ENCODE measurements at regions not wholly inside any gene's neighbourhood (a gene's known extent, or its start where the extent isn't known, plus 50 kb on each side); places are given as distances from the start of the nearest gene placed in this dataset.
A peak's percentile ranks its signal among the peaks of the same experiment; 100 is the strongest.

- Mint-ChIP-seq H3K27ac (peak overlapping the region; percentile 89 to 99 (median 94)), H3K4me1 (peaks cover 28% of the 10 kb centered on the region), H3K27me3 (ENCODE audit: low read depth) (peaks cover 4% of the 10 kb centered on the region), H3K9me3 (peaks cover 23% of the 10 kb centered on the region), H3K36me3 (ENCODE audit: low read depth) (peaks cover 13% of the 10 kb centered on the region), H3K4me3 (peak overlapping the region in 2 of 3 experiments; percentile 14 to 27)
- no peak for TF ChIP-seq CTCF (IDR thresholded peaks at IDR 0.05; ENCODE audit: unreplicated experiment in 3 of 3)
These were observed 75.2 kb upstream of the SLC14A2 start for GRCh38 chr18:45540125-45540524.

- H3K9me3 Mint-ChIP-seq = peaks cover 15% of the 10 kb centered on the region
- peaks cover 4% of the 10 kb centered on the region for H3K27me3 Mint-ChIP-seq (ENCODE audit: low read depth)
- peaks cover 13% of the 10 kb centered on the region for H3K36me3 Mint-ChIP-seq (ENCODE audit: low read depth)
- peak overlapping the region; percentile 89 to 99 (median 94) for H3K27ac Mint-ChIP-seq
- peaks cover 28% of the 10 kb centered on the region for H3K4me1 Mint-ChIP-seq
- no peak for TF ChIP-seq CTCF (IDR thresholded peaks at IDR 0.05; ENCODE audit: unreplicated experiment in 3 of 3)
- no peak overlapping the region for H3K4me3 Mint-ChIP-seq
These were observed 73.9 kb upstream of the SLC14A2 start for GRCh38 chr18:45541421-45541820.

GRCh38 chr18:45542043-45542442 lies 73.2 kb upstream of the SLC14A2 start:
- no peak overlapping the region for H3K4me3 Mint-ChIP-seq
- peaks cover 4% of the 10 kb centered on the region for H3K27me3 Mint-ChIP-seq (ENCODE audit: low read depth)
- peaks cover 14% of the 10 kb centered on the region for H3K9me3 Mint-ChIP-seq
- no peak for TF ChIP-seq CTCF (IDR thresholded peaks at IDR 0.05; ENCODE audit: unreplicated experiment in 3 of 3)
- H3K27ac Mint-ChIP-seq = peak overlapping the region; percentile 38 to 99 (median 89)
- H3K4me1 Mint-ChIP-seq = peaks cover 28% of the 10 kb centered on the region
- peaks cover 12% of the 10 kb centered on the region for H3K36me3 Mint-ChIP-seq (ENCODE audit: low read depth)

- Mint-ChIP-seq H3K9me3 (no peaks in the 10 kb centered on the region), H3K27me3 (ENCODE audit: low read depth) (no peaks in the 10 kb centered on the region), H3K4me3 (no peak overlapping the region), H3K36me3 (ENCODE audit: low read depth) (no peaks in the 10 kb centered on the region), H3K27ac (peak overlapping the region in 2 of 3 experiments; percentile 48 to 59), H3K4me1 (peaks cover 38% of the 10 kb centered on the region)
- TF ChIP-seq CTCF (IDR thresholded peaks at IDR 0.05; ENCODE audit: unreplicated experiment in 3 of 3) = no peak
These were observed 67.4 kb upstream of the SLC14A2 start for GRCh38 chr18:45547910-45548309.

GRCh38 chr18:45548614-45549013 lies 66.7 kb upstream of the SLC14A2 start:
- Mint-ChIP-seq H3K36me3 (ENCODE audit: low read depth) (no peaks in the 10 kb centered on the region), H3K4me3 (no peak overlapping the region), H3K4me1 (peaks cover 45% of the 10 kb centered on the region), H3K9me3 (no peaks in the 10 kb centered on the region), H3K27me3 (ENCODE audit: low read depth) (no peaks in the 10 kb centered on the region), H3K27ac (peak overlapping the region; percentile 75 to 95 (median 84))
- TF ChIP-seq CTCF (IDR thresholded peaks at IDR 0.05; ENCODE audit: unreplicated experiment in 3 of 3) = no peak

- Mint-ChIP-seq H3K36me3 (ENCODE audit: low read depth) (no peaks in the 10 kb centered on the region), H3K27ac (peak overlapping the region; percentile 75 to 95 (median 84)), H3K4me1 (peaks cover 52% of the 10 kb centered on the region), H3K27me3 (ENCODE audit: low read depth) (no peaks in the 10 kb centered on the region), H3K4me3 (no peak overlapping the region), H3K9me3 (no peaks in the 10 kb centered on the region)
- no peak for TF ChIP-seq CTCF (IDR thresholded peaks at IDR 0.05; ENCODE audit: unreplicated experiment in 3 of 3)
These were observed 66.0 kb upstream of the SLC14A2 start for GRCh38 chr18:45549290-45549689.

Measured in nephron (organoid).